IMR-90 (cell line): ENCODE measurements at regions not wholly inside any gene's neighbourhood (a gene's known extent, or its start where the extent isn't known, plus 50 kb on each side); places are given as distances from the start of the nearest gene placed in this dataset.

Source experiments
- ATAC-seq: fragments of 200-7000 bp; cut with Tn5 transposase; 2 replicates; pipeline ENCODE4 v1.9.1; 2020; ENCODE audit warnings: low read depth, mild to moderate bottlenecking, moderate library complexity
- BruUV-seq: library from RNA; stranded (reverse); fragments of 400-500 nt; replicated peaks from 2 replicates; lab custom pipeline; 2021; lab: Mats Ljungman, UMichigan
- CTCF ChIA-PET: fragments of 300-600 bp; formaldehyde crosslinking; extraction: SDS; loops from one replicate; lab custom pipeline; 2021; ENCODE audit warnings: antibody characterized with exemption; lab: Yijun Ruan, JAX
- POLR2A ChIA-PET: fragments of 300-600 bp; sonication (Branson Sonifier 250); formaldehyde crosslinking; loops from one replicate; lab custom pipeline; 2022; ENCODE audit warnings: antibody characterized with exemption; ENCODE audit not compliant: unreplicated experiment; lab: Charles Lee
- DNase-seq: peaks from one replicate; pipeline ENCODE4 v3.0.0; 2013
- H2AFZ ChIP-seq: replicated peaks from 2 replicates; pipeline ENCODE3; 2013; ENCODE audit warnings: low read length, mild to moderate bottlenecking; ENCODE audit not compliant: poor library complexity
- H2AK5ac ChIP-seq: 2 replicates; pipeline ENCODE4 v1.6.1; 2013; ENCODE audit warnings: low read depth, low read length, inconsistent platforms
- H2AK9ac ChIP-seq: replicated peaks from 2 replicates; pipeline ENCODE3; 2013; ENCODE audit warnings: mild to moderate bottlenecking, low read depth, low read length, moderate library complexity; ENCODE audit not compliant: poor library complexity
- H2BK120ac ChIP-seq: 2 replicates; pipeline ENCODE4 v1.6.1; 2013; ENCODE audit warnings: low read depth, low read length, inconsistent platforms
- H2BK15ac ChIP-seq: 3 replicates; pipeline ENCODE4 v1.6.1; 2013; ENCODE audit warnings: low read depth, low read length, inconsistent platforms
- H2BK20ac ChIP-seq: 2 replicates; pipeline ENCODE4 v1.6.1; 2013; ENCODE audit warnings: low read depth, mild to moderate bottlenecking, inconsistent platforms, low read length, moderate library complexity
- H2BK5ac ChIP-seq: 2 replicates; pipeline ENCODE4 v1.6.1; 2013; ENCODE audit warnings: mild to moderate bottlenecking, low read depth, low read length, inconsistent platforms; ENCODE audit not compliant: poor library complexity, severe bottlenecking
- H3K14ac ChIP-seq: replicated peaks from 2 replicates; pipeline ENCODE4 v1.6.1; 2013; ENCODE audit warnings: low read depth, low read length, inconsistent platforms
- H3K18ac ChIP-seq: 2 replicates; pipeline ENCODE4 v1.6.1; 2013; ENCODE audit warnings: low read depth, low read length, control low read depth
- H3K23ac ChIP-seq: 2 replicates; pipeline ENCODE4 v1.6.1; 2013; ENCODE audit warnings: low read depth, low read length, inconsistent platforms
- H3K27ac ChIP-seq: 2 replicates; pipeline ENCODE4 v1.5.1; 2013; ENCODE audit warnings: mild to moderate bottlenecking, control low read depth, low read length; ENCODE audit not compliant: insufficient read depth
- H3K27me3 ChIP-seq: 2 replicates; pipeline ENCODE4 v1.6.1; 2013; ENCODE audit warnings: low read length; ENCODE audit not compliant: control insufficient read depth, insufficient read depth
- H3K36me3 ChIP-seq: 2 replicates; pipeline ENCODE4 v1.6.1; 2013; ENCODE audit warnings: low read length, mixed read lengths; ENCODE audit not compliant: control insufficient read depth, insufficient read depth
- H3K4ac ChIP-seq: 2 replicates; pipeline ENCODE4 v1.6.1; 2013; ENCODE audit warnings: low read depth, low read length, inconsistent platforms
- H3K4me1 ChIP-seq: 2 replicates; pipeline ENCODE4 v1.6.1; 2013; ENCODE audit warnings: low read length, mixed read lengths; ENCODE audit not compliant: control insufficient read depth, insufficient read depth
- H3K4me2 ChIP-seq: 2 replicates; pipeline ENCODE4 v1.6.1; 2013; ENCODE audit warnings: low read depth, mild to moderate bottlenecking, control low read depth, low read length, moderate library complexity
- H3K4me3 ChIP-seq: 2 replicates; pipeline ENCODE4 v1.5.1; 2013; ENCODE audit warnings: low read depth, mild to moderate bottlenecking, control low read depth, low read length, moderate library complexity; ENCODE audit not compliant: insufficient read depth
- H3K56ac ChIP-seq: 2 replicates; pipeline ENCODE4 v1.6.1; 2013; ENCODE audit warnings: low read length, inconsistent platforms; ENCODE audit not compliant: insufficient read depth; ENCODE audit errors: extremely low read depth
- H3K79me1 ChIP-seq, 2 experiments: 2 replicates each; pipeline ENCODE4 v1.6.1; 2013; ENCODE audit warnings: low read length in 2 of 2, inconsistent platforms in 1 of 2, low read depth in 1 of 2
- H3K9ac ChIP-seq: 2 replicates; pipeline ENCODE4 v1.6.1; 2013; ENCODE audit warnings: low read depth, low read length, control low read depth
- H3K9me1 ChIP-seq: 2 replicates; pipeline ENCODE4 v1.6.1; 2013; ENCODE audit warnings: low read length, inconsistent platforms; ENCODE audit not compliant: insufficient read depth
- H3K9me3 ChIP-seq: 2 replicates; pipeline ENCODE4 v1.6.1; 2013; ENCODE audit warnings: low read length; ENCODE audit not compliant: control insufficient read depth, insufficient read depth
- H4K20me1 ChIP-seq: 2 replicates; pipeline ENCODE4 v1.6.1; 2013; ENCODE audit warnings: low read length, inconsistent platforms; ENCODE audit not compliant: insufficient read depth
- H4K5ac ChIP-seq: 2 replicates; pipeline ENCODE4 v1.6.1; 2013; ENCODE audit warnings: mild to moderate bottlenecking, low read depth, low read length, control low read depth
- H4K8ac ChIP-seq, 2 experiments: 2 replicates each; pipeline ENCODE4 v1.6.1; 2013; ENCODE audit warnings: low read depth in 2 of 2, low read length in 2 of 2, control low read depth in 1 of 2, inconsistent platforms in 1 of 2
- H4K91ac ChIP-seq: 2 replicates; pipeline ENCODE4 v1.6.1; 2013; ENCODE audit warnings: low read depth, low read length, inconsistent platforms; ENCODE audit not compliant: insufficient read depth
- BHLHE40 ChIP-seq: fragments of 150-350 bp; IDR thresholded peaks from 2 replicates; pipeline ENCODE4 v1.6.1; 2016; ENCODE audit warnings: mild to moderate bottlenecking, low read depth, low read length
- CEBPB ChIP-seq: IDR thresholded peaks from 2 replicates; pipeline ENCODE4 v1.6.1; 2012; ENCODE audit warnings: low read depth, low read length, improper control_type of control experiment
- CHD1 ChIP-seq: IDR thresholded peaks from 2 replicates; pipeline ENCODE4 v1.6.1; 2012; ENCODE audit warnings: low read depth, low read length, improper control_type of control experiment
- CTCF ChIP-seq: conservative IDR thresholded peaks from 2 replicates; pipeline ENCODE4 v1.5.1; 2012; ENCODE audit warnings: mild to moderate bottlenecking, low read depth, low read length, improper control_type of control experiment
- ELK1 ChIP-seq: fragments of 150-350 bp; IDR thresholded peaks from 2 replicates; pipeline ENCODE4 v1.6.1; 2016; ENCODE audit warnings: low read depth, mild to moderate bottlenecking, low read length, moderate library complexity, borderline replicate concordance
- FOS ChIP-seq: fragments of 150-350 bp; IDR thresholded peaks from 2 replicates; pipeline ENCODE4 v1.6.1; 2016; ENCODE audit warnings: low read depth, low read length
- MAFK ChIP-seq: IDR thresholded peaks from 2 replicates; pipeline ENCODE4 v1.6.1; 2012; ENCODE audit warnings: low read depth, low read length, improper control_type of control experiment
- MAZ ChIP-seq: IDR thresholded peaks from 2 replicates; pipeline ENCODE4 v1.6.1; 2012; ENCODE audit warnings: low read depth, mild to moderate bottlenecking, low read length, improper control_type of control experiment, moderate library complexity, borderline replicate concordance
- MXI1 ChIP-seq: IDR thresholded peaks from 2 replicates; pipeline ENCODE4 v1.6.1; 2012; ENCODE audit warnings: low read depth, mild to moderate bottlenecking, low read length, moderate library complexity, borderline replicate concordance
- NFE2L2 ChIP-seq: fragments of 150-350 bp; IDR thresholded peaks from 2 replicates; pipeline ENCODE4 v1.6.1; 2016; ENCODE audit warnings: low read depth, mild to moderate bottlenecking, low read length
- POLR2A ChIP-seq: IDR thresholded peaks from 2 replicates; pipeline ENCODE4 v1.6.1; 2012; ENCODE audit warnings: mild to moderate bottlenecking, low read depth, low read length
- RAD21 ChIP-seq: IDR thresholded peaks from 2 replicates; pipeline ENCODE4 v1.6.1; 2012; ENCODE audit warnings: low read length, improper control_type of control experiment
- RCOR1 ChIP-seq: IDR thresholded peaks from 2 replicates; pipeline ENCODE4 v1.6.1; 2012; ENCODE audit warnings: mild to moderate bottlenecking, low read length, improper control_type of control experiment; ENCODE audit not compliant: insufficient replicate concordance
- RFX5 ChIP-seq: IDR thresholded peaks from 2 replicates; pipeline ENCODE4 v1.8.0; 2012; ENCODE audit warnings: low read depth, mild to moderate bottlenecking, low read length, moderate library complexity
- SMC3 ChIP-seq: fragments of 150-350 bp; IDR thresholded peaks from 2 replicates; pipeline ENCODE4 v1.6.1; 2016; ENCODE audit warnings: low read depth, mild to moderate bottlenecking, antibody characterized with exemption, low read length, moderate library complexity
- USF2 ChIP-seq: fragments of 150-350 bp; IDR thresholded peaks from 2 replicates; pipeline ENCODE4 v1.6.1; 2017; ENCODE audit warnings: mild to moderate bottlenecking, antibody characterized with exemption, low read length, low read depth
- whole genome bisulfite sequencing, 2 experiments: methylation state at CpG; one replicate each; pipeline versions ENCODE4 v1.1.5 to v1.1.7; 2013; ENCODE audit warnings: missing lambda C conversion rate in 2 of 2; ENCODE audit not compliant: insufficient read length in 1 of 2; ENCODE audit errors: extremely low coverage in 2 of 2; 5-methylcytosine and 5-hydroxymethylcytosine counted together
- dilution Hi-C: fragments of 300-500 bp; cut with HindIII; formaldehyde crosslinking; loops from one replicate; pipeline ENCODE4 v1.14.3; 2018; ENCODE audit warnings: low sequenced_read_pairs; ENCODE audit not compliant: unreplicated experiment
- in situ Hi-C: fragments of 300-500 bp; cut with MboI; formaldehyde crosslinking; loops from 3 replicates; pipeline ENCODE4 v1.14.3; 2019; ENCODE audit warnings: low sequenced_read_pairs, inconsistent platforms, mixed read lengths
- intact Hi-C: fragments of 100-400 bp; cut with micrococcal nuclease; formaldehyde crosslinking; loops from 2 replicates; pipeline ENCODE4 v1.10.0; 2022

- H2BK20ac ChIP-seq, result no peak overlapping the region
- no peak overlapping the region for H2AK9ac ChIP-seq
- no peaks in the 10 kb centered on the region for H3K9me1 ChIP-seq
- no peak overlapping the region for H3K4me3 ChIP-seq
- H4K91ac ChIP-seq, result no peak overlapping the region
- no peaks in the 10 kb centered on the region for H4K20me1 ChIP-seq
- H3K27ac ChIP-seq, result no peak overlapping the region
- H3K4me1 ChIP-seq, result no peaks in the 10 kb centered on the region
- no peak overlapping the region for H4K5ac ChIP-seq
- intact Hi-C loops (no loop called here), in situ Hi-C loops (no loop called here), dilution Hi-C loops (no loop called here)
- ATAC-seq, result no peak
- no peak overlapping the region for H2BK15ac ChIP-seq
- TF ChIP-seq CTCF (no peak), SMC3 (no peak), FOS (no peak), RAD21 (no peak), RCOR1 (no peak), NFE2L2 (no peak), ELK1 (no peak), MAZ (no peak), RFX5 (no peak), MAFK (no peak), USF2 (no peak), CHD1 (no peak), BHLHE40 (no peak), MXI1 (no peak), CEBPB (no peak), POLR2A (no peak)
- H2BK120ac ChIP-seq, result no peak overlapping the region
- WGBS, 2 experiments, result no CpG with 5 or more reads among the region's 3 CpGs
- H3K14ac ChIP-seq, result no peak overlapping the region
- H2AFZ ChIP-seq, result no peak overlapping the region
- H3K36me3 ChIP-seq, result no peaks in the 10 kb centered on the region
- H2BK5ac ChIP-seq, result no peak overlapping the region
- no peak overlapping the region for H3K23ac ChIP-seq
- CTCF ChIA-PET, result no interaction called here
- no peak overlapping the region for H4K8ac ChIP-seq
- POLR2A ChIA-PET, result no interaction called here
- H3K79me1 ChIP-seq, result no peaks in the 10 kb centered on the region
- no peak for DNase-seq
- H3K4ac ChIP-seq, result no peak overlapping the region
- no peaks in the 10 kb centered on the region for H3K9me3 ChIP-seq
- no peak overlapping the region for H3K18ac ChIP-seq
- no peak overlapping the region for H3K4me2 ChIP-seq
- no peak overlapping the region for H3K56ac ChIP-seq
- H2AK5ac ChIP-seq, result no peak overlapping the region
- no peak overlapping the region for H3K9ac ChIP-seq
- BruUV-seq, result no TSS peak
- no peaks in the 10 kb centered on the region for H3K27me3 ChIP-seq
Observed at GRCh38 chr5:23042226-23042625, 189.1 kb upstream of the CDH12 start.
